Subcutaneous abdominal adipose tissue (tissue), 5 donors: ENCODE measurements at regions not wholly inside any gene's neighbourhood (a gene's known extent, or its start where the extent isn't known, plus 50 kb on each side); places are given as distances from the start of the nearest gene placed in this dataset.

Experiments used
- H3K27ac ChIP-seq: one replicate; pipeline ENCODE4 v1.7.0; 2013; ENCODE audit warnings: low read depth, mild to moderate bottlenecking, inconsistent platforms, low read length, moderate library complexity
- H3K27me3 ChIP-seq, 5 donors: one replicate each; pipeline ENCODE4 v1.7.0; 2013; ENCODE audit warnings: low read length in 5 of 5, inconsistent platforms in 1 of 5; ENCODE audit not compliant: control insufficient read depth in 5 of 5, insufficient read depth in 4 of 5
- H3K36me3 ChIP-seq, 5 donors: one replicate each; pipeline ENCODE4 v1.7.0; 2013; ENCODE audit warnings: low read length in 5 of 5; ENCODE audit not compliant: control insufficient read depth in 5 of 5, insufficient read depth in 5 of 5
- H3K4me1 ChIP-seq, 5 donors: one replicate each; pipeline ENCODE4 v1.7.0; 2013; ENCODE audit warnings: low read length in 5 of 5, mild to moderate bottlenecking in 3 of 5, moderate library complexity in 1 of 5; ENCODE audit not compliant: control insufficient read depth in 5 of 5, insufficient read depth in 5 of 5
- H3K4me3 ChIP-seq, 5 donors: one replicate each; pipeline ENCODE4 v1.7.0; 2013; ENCODE audit warnings: low read length in 5 of 5, low read depth in 1 of 5
- H3K9ac ChIP-seq, 5 donors: one replicate each; pipeline ENCODE4 v1.7.0; 2013; ENCODE audit warnings: low read length in 5 of 5, mild to moderate bottlenecking in 4 of 5, moderate library complexity in 3 of 5
- H3K9me3 ChIP-seq, 5 donors: one replicate each; pipeline ENCODE4 v1.7.0; 2013; ENCODE audit warnings: low read length in 5 of 5; ENCODE audit not compliant: control insufficient read depth in 5 of 5
- donor health status: healthy.
- donor health status: healthy.
- donor health status: healthy.
- donor health status: healthy.
- donor health status: healthy.

DNA sequence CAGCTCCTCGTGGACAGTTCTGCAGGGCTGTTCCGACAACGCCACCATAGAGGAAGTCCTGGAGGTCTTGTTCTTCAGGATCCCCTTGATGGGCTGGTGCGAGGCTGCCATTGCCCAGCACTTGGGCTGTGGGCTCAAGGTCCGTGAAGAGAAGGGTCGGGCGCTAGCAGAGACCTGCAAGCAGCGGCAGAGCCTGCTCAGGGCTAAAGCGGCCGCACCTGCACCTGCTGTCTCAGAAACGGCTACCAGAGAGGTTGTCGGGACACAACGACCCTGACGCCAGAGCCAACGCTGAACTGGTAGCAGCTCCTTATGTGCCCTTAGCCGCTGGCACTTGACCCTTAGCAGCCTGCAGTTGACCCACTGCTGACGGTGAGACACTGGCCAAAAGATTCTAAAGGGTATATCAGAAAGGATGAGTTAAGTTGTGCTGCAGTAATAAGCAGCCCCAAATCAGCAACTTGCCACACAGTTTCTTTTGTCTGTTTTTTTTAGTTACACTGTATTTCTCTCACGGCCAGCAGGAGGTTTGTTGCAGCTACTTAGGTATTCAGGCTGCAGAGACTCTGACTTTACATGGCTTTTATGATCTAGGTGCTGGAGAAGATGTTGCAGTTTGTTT, 55.5 kb upstream of the ST6GAL2 start:
- Histone ChIP-seq H3K36me3 (no peaks in the 10 kb centered on the region), H3K4me3 (no peak overlapping the region), H3K9ac (no peak overlapping the region), H3K4me1 (no peaks in the 10 kb centered on the region), H3K27ac (no peak overlapping the region), H3K9me3 (peaks cover 0 to 9% (median 6%) of the 10 kb centered on the region in 5 donors), H3K27me3 (no peaks in the 10 kb centered on the region)

DNA sequence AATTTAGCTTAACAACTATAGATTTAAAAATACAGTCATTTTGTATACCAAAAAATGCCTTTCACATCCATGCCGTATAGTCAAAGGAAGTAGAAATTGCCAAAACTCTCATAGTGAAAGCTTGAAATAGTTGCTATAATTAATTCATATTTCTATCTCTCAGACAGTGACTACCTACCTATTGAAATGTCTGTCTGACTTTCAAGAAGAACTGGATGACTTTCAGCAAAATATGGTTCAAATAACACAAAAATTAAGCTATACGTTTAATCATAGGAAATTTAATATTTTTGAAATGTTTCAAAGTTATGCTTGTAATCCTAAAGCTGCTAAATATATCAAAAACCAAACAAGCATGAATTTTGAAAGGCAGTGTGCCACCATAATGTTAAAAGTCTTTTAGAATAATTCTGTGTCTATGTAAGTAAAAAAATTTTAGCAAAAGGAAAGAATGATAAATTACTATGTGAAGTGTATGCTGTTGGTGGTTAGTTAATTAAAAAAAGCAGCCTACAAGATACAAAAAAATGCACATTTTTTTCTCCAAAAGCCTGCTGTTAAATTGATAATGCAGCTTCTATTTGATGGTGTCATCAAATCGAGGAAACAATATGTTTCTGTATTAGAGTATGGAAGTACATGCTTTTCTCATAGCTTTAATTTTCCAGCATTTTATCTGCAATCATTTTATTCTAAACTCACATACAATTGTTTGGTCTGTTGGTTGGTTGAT, 57.7 kb upstream of the ST6GAL2 start:
- Histone ChIP-seq H3K9ac (no peak overlapping the region), H3K27ac (no peak overlapping the region), H3K4me3 (no peak overlapping the region), H3K36me3 (no peaks in the 10 kb centered on the region), H3K27me3 (no peaks in the 10 kb centered on the region), H3K4me1 (no peaks in the 10 kb centered on the region), H3K9me3 (peaks cover 0 to 9% (median 6%) of the 10 kb centered on the region in 5 donors)

DNA sequence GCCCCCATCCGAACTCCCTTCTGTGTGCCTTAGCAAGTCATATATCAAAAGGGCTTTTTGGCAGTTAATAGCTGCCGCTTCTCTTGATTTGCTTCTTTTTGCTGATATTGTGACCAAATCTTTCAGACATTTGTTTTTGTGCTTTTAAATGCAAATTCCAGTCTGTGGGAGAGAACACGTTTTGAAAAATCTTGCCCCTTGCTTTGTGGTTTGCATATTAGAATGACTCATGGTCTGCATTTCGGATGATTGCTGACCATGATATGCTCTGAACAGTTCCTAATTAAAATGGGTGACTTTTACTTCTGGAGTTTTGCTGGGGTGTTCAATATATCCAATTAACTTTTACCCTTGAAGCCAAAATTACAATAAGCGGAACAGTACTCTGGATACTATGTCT, 58.2 kb upstream of the ST6GAL2 start:
- H3K27ac ChIP-seq: no peak overlapping the region
- H3K9ac ChIP-seq: no peak overlapping the region
- no peak overlapping the region for H3K4me3 ChIP-seq
- H3K4me1 ChIP-seq: no peaks in the 10 kb centered on the region
- H3K27me3 ChIP-seq: no peaks in the 10 kb centered on the region
- H3K36me3 ChIP-seq: no peaks in the 10 kb centered on the region
- H3K9me3 ChIP-seq: peaks cover 0 to 9% (median 6%) of the 10 kb centered on the region in 5 donors

GRCh38 chr2:106948540-106948939, 62.6 kb upstream of the ST6GAL2 start:
- H3K27me3 ChIP-seq: no peaks in the 10 kb centered on the region
- H3K9me3 ChIP-seq: no peaks in the 10 kb centered on the region
- no peak overlapping the region for H3K4me3 ChIP-seq
- no peak overlapping the region for H3K9ac ChIP-seq
- no peaks in the 10 kb centered on the region for H3K4me1 ChIP-seq
- H3K27ac ChIP-seq: no peak overlapping the region
- no peaks in the 10 kb centered on the region for H3K36me3 ChIP-seq

DNA sequence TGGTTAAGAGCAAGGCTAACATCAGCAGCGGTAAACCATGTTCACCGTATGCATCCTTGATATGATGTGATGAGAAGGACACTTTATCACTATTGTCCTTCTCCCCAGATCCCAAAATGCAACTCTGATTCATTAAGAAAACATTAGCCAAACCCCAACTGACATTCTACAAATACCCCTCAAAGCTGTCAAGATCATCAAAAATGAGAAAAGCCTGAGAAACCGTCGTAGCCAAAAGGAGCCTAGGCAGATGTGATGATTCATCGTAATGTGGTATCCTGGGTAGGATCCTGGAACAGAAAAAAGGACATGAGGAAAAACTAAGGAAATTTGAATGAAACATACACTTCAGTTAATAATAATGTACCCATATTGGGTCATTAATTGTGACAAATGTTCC, 67.3 kb upstream of the ST6GAL2 start:
- Histone ChIP-seq H3K27me3 (no peaks in the 10 kb centered on the region), H3K36me3 (no peaks in the 10 kb centered on the region), H3K4me3 (no peak overlapping the region), H3K9me3 (no peaks in the 10 kb centered on the region), H3K4me1 (no peaks in the 10 kb centered on the region), H3K27ac (no peak overlapping the region), H3K9ac (no peak overlapping the region)

DNA sequence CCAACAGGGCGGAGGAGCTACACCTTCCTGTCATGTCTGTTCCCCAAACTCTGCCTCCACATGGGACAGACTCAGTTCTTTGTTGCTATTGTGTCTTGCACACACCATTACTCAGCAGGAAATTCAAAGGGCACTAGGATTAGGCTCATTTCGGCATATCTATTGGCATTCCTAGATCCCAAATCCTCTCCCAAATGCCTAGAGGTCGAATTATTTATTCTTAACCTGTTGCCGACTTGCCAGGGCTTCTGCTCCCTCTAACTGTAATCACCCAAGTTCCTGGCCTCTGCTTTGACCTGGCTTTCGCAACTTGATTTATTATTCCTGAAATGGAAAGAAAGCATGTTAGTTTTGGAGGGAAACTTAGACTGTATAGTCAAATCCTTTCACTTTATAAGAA, 67.8 kb upstream of the ST6GAL2 start:
- Histone ChIP-seq H3K36me3 (no peaks in the 10 kb centered on the region), H3K9me3 (no peaks in the 10 kb centered on the region), H3K9ac (no peak overlapping the region), H3K4me3 (no peak overlapping the region), H3K27ac (no peak overlapping the region), H3K27me3 (no peaks in the 10 kb centered on the region), H3K4me1 (no peaks in the 10 kb centered on the region)

DNA sequence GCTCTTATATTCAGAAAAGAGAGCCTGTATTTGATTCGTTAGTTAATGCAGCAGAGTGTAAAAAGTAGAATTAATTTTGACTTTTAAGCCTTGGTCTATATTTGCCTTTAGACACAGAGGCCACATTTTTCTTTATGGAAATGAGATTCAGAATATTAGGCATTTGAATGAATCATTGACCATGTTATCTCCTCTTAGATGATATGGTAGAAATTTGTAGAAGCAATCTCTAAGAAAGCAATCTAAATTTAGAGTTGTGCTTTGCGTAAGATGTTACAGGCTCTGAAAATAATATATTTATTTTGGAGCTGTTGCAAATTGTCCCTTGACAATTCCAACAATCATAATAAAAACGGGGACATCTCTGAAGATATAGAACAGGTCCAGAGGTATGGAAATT, 68.3 kb upstream of the ST6GAL2 start:
- Histone ChIP-seq H3K27ac (no peak overlapping the region), H3K9ac (no peak overlapping the region), H3K36me3 (no peaks in the 10 kb centered on the region), H3K4me3 (no peak overlapping the region), H3K27me3 (no peaks in the 10 kb centered on the region), H3K4me1 (no peaks in the 10 kb centered on the region), H3K9me3 (no peaks in the 10 kb centered on the region)

GRCh38 chr2:106956416-106956815, 70.4 kb upstream of the ST6GAL2 start:
- Histone ChIP-seq H3K36me3 (no peaks in the 10 kb centered on the region), H3K4me3 (no peak overlapping the region), H3K27ac (no peak overlapping the region), H3K4me1 (no peaks in the 10 kb centered on the region), H3K9me3 (no peaks in the 10 kb centered on the region), H3K27me3 (no peaks in the 10 kb centered on the region), H3K9ac (no peak overlapping the region)

- Histone ChIP-seq H3K9ac (no peak overlapping the region), H3K36me3 (no peaks in the 10 kb centered on the region), H3K9me3 (no peaks in the 10 kb centered on the region), H3K27me3 (no peaks in the 10 kb centered on the region), H3K4me1 (no peaks in the 10 kb centered on the region), H3K4me3 (no peak overlapping the region), H3K27ac (no peak overlapping the region)
Measured at GRCh38 chr2:106956879-106957278, 70.9 kb upstream of the ST6GAL2 start.

GRCh38 chr2:106959975-106960682, 74.2 kb upstream of the ST6GAL2 start:
- no peak overlapping the region for H3K4me3 ChIP-seq

More at GRCh38 chr2:106959975-106960682, 74.2 kb upstream of the ST6GAL2 start:
- no peaks in the 10 kb centered on the region for H3K9me3 ChIP-seq
- no peak overlapping the region for H3K9ac ChIP-seq
- no peak overlapping the region for H3K27ac ChIP-seq
- no peaks in the 10 kb centered on the region for H3K4me1 ChIP-seq
- H3K36me3 ChIP-seq: no peaks in the 10 kb centered on the region
- H3K27me3 ChIP-seq: no peaks in the 10 kb centered on the region
